Neuronal stem cell (in vitro differentiated cells): ENCODE measurements at regions not wholly inside any gene's neighbourhood (a gene's known extent, or its start where the extent isn't known, plus 50 kb on each side); places are given as distances from the start of the nearest gene placed in this dataset.
"Not testable (repeated sequence)": the region's sequence is repeated elsewhere in the genome, so short reads cannot be mapped to it uniquely, and the experiment has no call there.

Experiments used
- DNase-seq: peaks from one replicate; pipeline ENCODE4 v3.0.0-alpha.2; 2013; ENCODE audit warnings: low spot score
- H2AFZ ChIP-seq: one replicate; pipeline ENCODE4 v1.6.1; 2013; ENCODE audit warnings: mild to moderate bottlenecking, low read length, inconsistent platforms
- H2AK5ac ChIP-seq: 2 replicates; pipeline ENCODE4 v1.6.1; 2013; ENCODE audit warnings: low read depth, mild to moderate bottlenecking, inconsistent platforms, low read length, moderate library complexity, mixed read lengths
- H2BK120ac ChIP-seq: 2 replicates; pipeline ENCODE4 v1.6.1; 2013; ENCODE audit warnings: low read depth, mild to moderate bottlenecking, inconsistent platforms, low read length, moderate library complexity, mixed read lengths
- H2BK12ac ChIP-seq: one replicate; pipeline ENCODE4 v1.6.1; 2013; ENCODE audit warnings: low read length, inconsistent platforms
- H2BK15ac ChIP-seq: 2 replicates; pipeline ENCODE4 v1.6.1; 2013; ENCODE audit warnings: mild to moderate bottlenecking, low read length, inconsistent platforms, mixed read lengths
- H2BK5ac ChIP-seq: one replicate; pipeline ENCODE4 v1.6.1; 2013; ENCODE audit warnings: inconsistent platforms, mild to moderate bottlenecking, low read length, moderate library complexity
- H3K14ac ChIP-seq: one replicate; pipeline ENCODE4 v1.6.1; 2013; ENCODE audit warnings: low read length, inconsistent platforms
- H3K18ac ChIP-seq: 2 replicates; pipeline ENCODE4 v1.6.1; 2013; ENCODE audit warnings: low read length, inconsistent platforms
- H3K23ac ChIP-seq: 2 replicates; pipeline ENCODE4 v1.6.1; 2013; ENCODE audit warnings: low read depth, mild to moderate bottlenecking, mixed read lengths, low read length, inconsistent platforms; ENCODE audit not compliant: poor library complexity
- H3K27ac ChIP-seq: replicated peaks from 3 replicates; pipeline ENCODE4 v1.5.1; 2013; ENCODE audit warnings: low read length, inconsistent platforms
- H3K27me3 ChIP-seq, 3 experiments: 2 replicates each; pipeline ENCODE4 v1.6.1; 2013; ENCODE audit warnings: low read length in 3 of 3, mild to moderate bottlenecking in 2 of 3, inconsistent platforms in 1 of 3, low read depth in 1 of 3, mixed read lengths in 1 of 3, moderate library complexity in 1 of 3; ENCODE audit not compliant: control insufficient read depth in 3 of 3, insufficient read depth in 3 of 3
- H3K36me3 ChIP-seq, 2 donors: replicated peaks in 1 of 2; 2 replicates each; pipeline ENCODE4 v1.6.1; 2013; ENCODE audit warnings: low read length in 2 of 2; ENCODE audit not compliant: control insufficient read depth in 2 of 2, insufficient read depth in 2 of 2
- H3K4ac ChIP-seq: 2 replicates; pipeline ENCODE4 v1.6.1; 2013; ENCODE audit warnings: inconsistent platforms, mild to moderate bottlenecking, low read length, moderate library complexity
- H3K4me1 ChIP-seq, 2 donors: 1 replicate in 1 of 2; 2 replicates in 1 of 2; pipeline ENCODE4 v1.6.1; 2013; ENCODE audit warnings: low read length in 2 of 2, low read depth in 1 of 2; ENCODE audit not compliant: control insufficient read depth in 2 of 2, insufficient read depth in 1 of 2
- H3K4me2 ChIP-seq: one replicate; pipeline ENCODE4 v1.6.1; 2013; ENCODE audit warnings: mild to moderate bottlenecking, low read length, inconsistent platforms; ENCODE audit not compliant: insufficient read depth, poor library complexity, severe bottlenecking
- H3K4me3 ChIP-seq, 2 donors: 2 replicates each; pipeline ENCODE4 v1.5.1; 2013; ENCODE audit warnings: low read length in 2 of 2, mild to moderate bottlenecking in 2 of 2, inconsistent platforms in 1 of 2, moderate library complexity in 1 of 2
- H3K79me1 ChIP-seq: one replicate; pipeline ENCODE4 v1.6.1; 2013; ENCODE audit warnings: low read depth, mild to moderate bottlenecking, inconsistent platforms, low read length, moderate library complexity
- H3K9ac ChIP-seq: one replicate; pipeline ENCODE4 v1.6.1; 2013; ENCODE audit warnings: mild to moderate bottlenecking, low read depth, low read length, inconsistent platforms; ENCODE audit not compliant: poor library complexity
- H3K9me3 ChIP-seq, 2 donors: replicated peaks in 1 of 2; 2 replicates each; pipeline versions ENCODE3 to v1.6.1; 2013; ENCODE audit warnings: low read length in 2 of 2, mild to moderate bottlenecking in 2 of 2, inconsistent platforms in 1 of 2, low read depth in 1 of 2, mixed read lengths in 1 of 2, moderate library complexity in 1 of 2; ENCODE audit not compliant: control insufficient read depth in 2 of 2, insufficient read depth in 1 of 2
- H4K8ac ChIP-seq: one replicate; pipeline ENCODE4 v1.6.1; 2013; ENCODE audit warnings: low read depth, mild to moderate bottlenecking, inconsistent platforms, low read length, moderate library complexity
- H4K91ac ChIP-seq: one replicate; pipeline ENCODE4 v1.6.1; 2013; ENCODE audit warnings: low read length, low read depth, mild to moderate bottlenecking, inconsistent platforms; ENCODE audit not compliant: poor library complexity
- WGBS, 2 donors: extraction: QIAGEN DNeasy Blood & Tissue Kit; methylation state at CpG; one replicate each; pipeline ENCODE4 v1.1.7; 2013; ENCODE audit warnings: missing lambda C conversion rate in 2 of 2, mixed read lengths in 1 of 2; ENCODE audit not compliant: insufficient read length in 2 of 2, insufficient replicate concordance in 1 of 2; ENCODE audit errors: extremely low coverage in 2 of 2; 5-methylcytosine and 5-hydroxymethylcytosine counted together

DNA sequence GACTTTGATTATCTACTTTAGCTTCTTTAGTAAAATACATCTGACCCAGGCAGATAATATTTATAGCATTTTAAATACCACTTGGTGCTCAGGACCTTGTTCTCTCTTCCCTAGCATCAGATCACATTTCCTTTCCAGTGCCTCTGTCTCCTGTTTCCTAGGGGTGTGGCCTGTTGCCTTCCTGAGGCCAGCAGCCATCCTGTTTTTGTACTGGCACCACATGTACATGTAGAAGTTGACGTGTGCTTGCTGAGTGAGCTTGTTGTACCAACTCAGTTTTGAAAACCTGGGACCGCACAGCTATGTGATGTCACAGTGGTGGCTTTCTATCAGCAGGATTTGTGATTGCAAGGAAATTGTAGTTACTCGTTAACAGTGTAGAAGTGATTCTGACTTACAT is 167.6 kb upstream of the PLGLB1 start:
- not testable (repeated sequence) for H3K27ac ChIP-seq, H3K14ac ChIP-seq, H3K18ac ChIP-seq, H4K91ac ChIP-seq, H2BK15ac ChIP-seq, H3K9me3 ChIP-seq, H3K9ac ChIP-seq, H3K36me3 ChIP-seq, H2BK12ac ChIP-seq, H3K4ac ChIP-seq, H3K79me1 ChIP-seq, H2BK5ac ChIP-seq, H2BK120ac ChIP-seq, H3K4me3 ChIP-seq, H2AFZ ChIP-seq, H3K4me1 ChIP-seq, DNase-seq, H3K27me3 ChIP-seq, H3K4me2 ChIP-seq, H4K8ac ChIP-seq, H2AK5ac ChIP-seq, H3K23ac ChIP-seq
- no CpG with 5 or more reads among the region's 3 CpGs for WGBS, 2 donors

GRCh38 chr2:87193336-87193735 is 171.7 kb upstream of the PLGLB1 start:
- H2BK5ac ChIP-seq, H4K91ac ChIP-seq, H3K4me1 ChIP-seq, H3K4me2 ChIP-seq, H3K9me3 ChIP-seq, H3K9ac ChIP-seq, H2AFZ ChIP-seq, H3K27ac ChIP-seq, H3K14ac ChIP-seq, H2BK120ac ChIP-seq, H3K23ac ChIP-seq, H3K27me3 ChIP-seq, H3K79me1 ChIP-seq, H4K8ac ChIP-seq, DNase-seq, H3K36me3 ChIP-seq, H2AK5ac ChIP-seq, H2BK15ac ChIP-seq, H2BK12ac ChIP-seq, H3K18ac ChIP-seq, H3K4ac ChIP-seq, H3K4me3 ChIP-seq: not testable (repeated sequence)
- WGBS, 2 donors = no CpG with 5 or more reads among the region's 7 CpGs

GRCh38 chr2:87194254-87194999 is 172.8 kb upstream of the PLGLB1 start:
- H2AK5ac ChIP-seq, H2BK120ac ChIP-seq, H3K27me3 ChIP-seq, H4K91ac ChIP-seq, H3K79me1 ChIP-seq, H3K9ac ChIP-seq, H3K4ac ChIP-seq, H3K23ac ChIP-seq, H2BK12ac ChIP-seq, DNase-seq, H3K4me2 ChIP-seq, H3K9me3 ChIP-seq, H3K14ac ChIP-seq, H2BK5ac ChIP-seq, H4K8ac ChIP-seq, H2AFZ ChIP-seq, H3K4me3 ChIP-seq, H3K4me1 ChIP-seq, H3K27ac ChIP-seq, H2BK15ac ChIP-seq, H3K18ac ChIP-seq, H3K36me3 ChIP-seq: not testable (repeated sequence)
- no CpG with 5 or more reads among the region's 2 CpGs for WGBS, 2 donors

DNA sequence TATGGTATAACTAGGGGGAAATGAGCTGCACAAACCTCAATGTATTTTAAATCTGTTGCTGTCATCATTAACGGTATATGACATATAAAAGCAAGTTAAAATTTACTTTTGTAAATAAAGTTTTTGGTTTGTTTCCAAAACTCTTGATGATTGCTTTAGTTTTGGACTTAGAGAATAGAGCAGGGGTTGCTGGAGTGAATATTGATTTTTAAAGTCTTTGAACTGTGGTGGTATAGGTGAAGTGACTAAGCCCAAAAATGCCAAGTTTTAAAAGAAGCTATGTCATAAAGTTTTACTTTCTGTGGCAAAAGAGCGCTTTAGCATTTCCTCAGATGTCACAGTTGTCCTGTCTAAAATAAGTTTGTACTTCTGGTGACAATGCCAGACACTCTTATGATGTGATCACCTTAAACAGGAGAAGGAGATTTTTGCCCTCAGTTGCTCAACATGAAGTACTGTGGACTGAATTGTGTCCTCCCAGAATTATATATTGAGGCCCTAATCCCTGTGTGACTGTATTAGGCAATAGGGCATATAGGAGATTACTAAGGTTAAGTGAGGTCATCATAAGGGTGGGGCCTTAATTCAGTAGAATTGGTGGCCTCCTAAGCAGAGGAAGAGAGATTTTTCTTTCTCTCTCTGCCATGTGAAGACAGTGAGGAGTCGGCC is 175.2 kb upstream of the PLGLB1 start:
- H3K14ac ChIP-seq, H2BK15ac ChIP-seq, DNase-seq, H3K9ac ChIP-seq, H3K27ac ChIP-seq, H3K36me3 ChIP-seq, H2AK5ac ChIP-seq, H2AFZ ChIP-seq, H3K9me3 ChIP-seq, H4K91ac ChIP-seq, H2BK120ac ChIP-seq, H2BK5ac ChIP-seq, H3K18ac ChIP-seq, H2BK12ac ChIP-seq, H4K8ac ChIP-seq, H3K4me2 ChIP-seq, H3K4ac ChIP-seq, H3K27me3 ChIP-seq, H3K4me1 ChIP-seq, H3K4me3 ChIP-seq, H3K23ac ChIP-seq, H3K79me1 ChIP-seq: not testable (repeated sequence)
- no CpG with 5 or more reads among the region's 3 CpGs for WGBS, 2 donors
